Panc1 (cell line): ENCODE measurements at regions not wholly inside any gene's neighbourhood (a gene's known extent, or its start where the extent isn't known, plus 50 kb on each side); places are given as distances from the start of the nearest gene placed in this dataset.

Source experiments
- ATAC-seq: fragments of 200-7000 bp; cut with Tn5 transposase; 2 replicates; pipeline ENCODE4 v1.9.1; 2020; ENCODE audit warnings: mild to moderate bottlenecking, moderate library complexity
- BruUV-seq: library from RNA; stranded (reverse); fragments of 400-500 nt; replicated peaks from 2 replicates; lab custom pipeline; 2021; lab: Mats Ljungman, UMichigan
- CTCF ChIA-PET: fragments of 300-600 bp; sonication (Branson Sonifier 250); formaldehyde crosslinking; loops from one replicate; lab custom pipeline; 2022; ENCODE audit warnings: antibody characterized with exemption; lab: Charles Lee
- POLR2A ChIA-PET: fragments of 300-600 bp; sonication (Branson Sonifier 250); formaldehyde crosslinking; loops from one replicate; lab custom pipeline; 2022; ENCODE audit warnings: antibody characterized with exemption; lab: Charles Lee
- DNase-seq: peaks from one replicate; pipeline ENCODE4 v3.0.0-alpha.2; 2010; ENCODE audit warnings: low read depth, low spot score
- H3K27ac ChIP-seq: 2 replicates; pipeline ENCODE4 v1.5.1; 2011; ENCODE audit warnings: mild to moderate bottlenecking, low read length, inconsistent platforms
- H3K27me3 ChIP-seq: fragments of 200-500 bp; sonication (Bioruptor generic); 2 replicates; pipeline ENCODE4 v1.6.0; 2014; ENCODE audit warnings: low read length, inconsistent platforms; ENCODE audit not compliant: control insufficient read depth, insufficient read depth
- H3K36me3 ChIP-seq: fragments of 200-500 bp; sonication (Bioruptor generic); 2 replicates; pipeline ENCODE4 v1.5.1; 2014; ENCODE audit warnings: inconsistent platforms, mild to moderate bottlenecking, low read length, moderate library complexity; ENCODE audit not compliant: control insufficient read depth, insufficient read depth
- H3K4me1 ChIP-seq: 2 replicates; pipeline ENCODE4 v1.5.1; 2011; ENCODE audit warnings: inconsistent platforms, mild to moderate bottlenecking, low read length, moderate library complexity; ENCODE audit not compliant: control insufficient read depth, insufficient read depth
- H3K4me3 ChIP-seq, 2 experiments: 2 replicates each; pipeline ENCODE4 v1.5.1; 2011 to 2012; ENCODE audit warnings: low read depth in 2 of 2, low read length in 2 of 2, mild to moderate bottlenecking in 2 of 2, inconsistent platforms in 1 of 2, moderate library complexity in 1 of 2
- H3K9me3 ChIP-seq: fragments of 200-500 bp; sonication (Bioruptor generic); 2 replicates; pipeline ENCODE4 v1.5.1; 2014; ENCODE audit warnings: low read depth, mild to moderate bottlenecking, inconsistent platforms, low read length, moderate library complexity; ENCODE audit not compliant: control insufficient read depth, insufficient read depth
- CTCF ChIP-seq: fragments of 450-650 bp; IDR thresholded peaks from 2 replicates; pipeline ENCODE4 v1.5.1; 2017; ENCODE audit warnings: mild to moderate bottlenecking
- POLR2AphosphoS5 ChIP-seq: IDR thresholded peaks from 2 replicates; pipeline ENCODE4 v1.6.1; 2012; ENCODE audit warnings: mild to moderate bottlenecking, low read depth, low read length, moderate library complexity
- REST ChIP-seq, 2 experiments: IDR thresholded peaks; 2 replicates each; pipeline ENCODE4 v1.6.1; 2011 to 2012; ENCODE audit warnings: low read depth in 2 of 2, control low read depth in 1 of 2, low read length in 1 of 2, mild to moderate bottlenecking in 1 of 2, moderate library complexity in 1 of 2; ENCODE audit not compliant: insufficient read depth in 1 of 2
- SIN3A ChIP-seq: IDR thresholded peaks from 2 replicates; pipeline ENCODE4 v1.6.1; 2012; ENCODE audit warnings: low read depth, mild to moderate bottlenecking, low read length, moderate library complexity, borderline replicate concordance; ENCODE audit not compliant: insufficient read depth
- TCF7L2 ChIP-seq: IDR thresholded peaks from 2 replicates; pipeline ENCODE4 v1.6.1; 2011; ENCODE audit warnings: mild to moderate bottlenecking, low read depth, low read length, inconsistent platforms
- in situ Hi-C: cut with HindIII; loops from 2 replicates; pipeline ENCODE4 v1.10.0; 2016; ENCODE audit warnings: low sequenced_read_pairs, low pct_unique_long_range_greater_than_20kb
- intact Hi-C: fragments of 100-400 bp; cut with micrococcal nuclease; formaldehyde crosslinking; loops from one replicate; pipeline ENCODE4 v1.10.0; 2022; ENCODE audit not compliant: unreplicated experiment

- Histone ChIP-seq H3K9me3 (no peaks in the 10 kb centered on the region), H3K36me3 (no peaks in the 10 kb centered on the region), H3K27ac (no peak overlapping the region), H3K4me1 (no peaks in the 10 kb centered on the region; the same call in 1 of the 2 replicates), H3K27me3 (no peaks in the 10 kb centered on the region), H3K4me3 (no peak overlapping the region)
- intact Hi-C loops (no loop called here), in situ Hi-C loops (no loop called here)
- no peak for TF ChIP-seq POLR2AphosphoS5
- TF ChIP-seq SIN3A: no peak
- no peak for TF ChIP-seq REST (IDR thresholded peaks at IDR 0.05; ENCODE audit: insufficient read depth in 1 of 2, low read depth in 2 of 2, low read length in 1 of 2)
- TF ChIP-seq CTCF: no peak
- no peak for TF ChIP-seq TCF7L2
- POLR2A ChIA-PET: no interaction called here
- CTCF ChIA-PET: no interaction called here
- DNase-seq (no peak), ATAC-seq (no peak)
- no TSS peak for BruUV-seq
Observed at GRCh38 chr5:135177591-135177990, 143.6 kb upstream of the PITX1 start.

DNA sequence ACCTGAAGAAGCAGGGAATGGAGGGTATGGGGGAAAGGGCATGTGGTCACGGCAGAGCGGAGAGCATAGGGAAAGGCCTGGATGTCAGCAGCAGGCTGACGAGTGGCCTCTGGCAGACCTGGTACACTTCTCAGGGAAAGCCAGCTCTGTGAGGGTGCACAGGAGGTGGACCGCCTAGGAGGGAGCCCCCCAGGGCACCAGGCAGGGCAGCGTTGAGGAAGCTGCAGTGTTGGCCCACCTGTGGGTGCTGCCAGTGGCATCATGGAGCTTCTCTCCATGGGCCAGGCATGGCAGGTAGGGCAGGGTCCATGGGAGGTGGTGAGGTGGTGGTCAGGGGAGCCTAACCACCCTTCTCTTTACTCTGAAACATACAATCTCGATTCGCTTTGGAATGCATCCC lies 143.0 kb upstream of the PITX1 start:
- no peaks in the 10 kb centered on the region for H3K27me3 ChIP-seq
- TF ChIP-seq REST (IDR thresholded peaks at IDR 0.05; ENCODE audit: insufficient read depth in 1 of 2, low read depth in 2 of 2, low read length in 1 of 2) (no peak), TCF7L2 (no peak), POLR2AphosphoS5 (no peak), CTCF (no peak), SIN3A (no peak)
- ChIA-PET POLR2A (no interaction called here), CTCF (no interaction called here)
- no peak overlapping the region for H3K4me3 ChIP-seq
- no peak for ATAC-seq
- no peaks in the 10 kb centered on the region for H3K36me3 ChIP-seq
- in situ Hi-C loops: no loop called here
- no peaks in the 10 kb centered on the region for H3K9me3 ChIP-seq
- no peak for DNase-seq
- intact Hi-C loops: no loop called here
- no peak overlapping the region for H3K27ac ChIP-seq
- no peaks in the 10 kb centered on the region; the same call in 1 of the 2 replicates for H3K4me1 ChIP-seq
- no TSS peak for BruUV-seq
